ENCODE measurements at regions not wholly inside any gene's neighbourhood (a gene's known extent, or its start where the extent isn't known, plus 50 kb on each side); places are given as distances from the start of the nearest gene placed in this dataset.

- H3K4me1 ChIP-seq (ENCODE audit: control insufficient read depth, insufficient read depth, low read length), result no peaks in the 10 kb centered on the region
- WGBS (ENCODE audit: insufficient coverage), result 100% methylated on average over 2 of the region's 2 CpGs
- Mint-ChIP-seq H3K4me1 (no peaks in the 10 kb centered on the region), H3K36me3 (peaks cover 9% of the 10 kb centered on the region), H3K27ac (no peak overlapping the region), H3K9me3 (peaks cover 14% of the 10 kb centered on the region in 2 donors), H3K27me3 (ENCODE audit: low read depth in 2 of 2) (no peaks in the 10 kb centered on the region), H3K4me3 (no peak overlapping the region)
- TF ChIP-seq CTCF (IDR thresholded peaks at IDR 0.05), result no peak
- H3K4me3 ChIP-seq (ENCODE audit: low read length), result no peak overlapping the region
- intact Hi-C loops (cut with micrococcal nuclease), result no loop called here
- no peaks in the 10 kb centered on the region for H3K36me3 ChIP-seq (ENCODE audit: control insufficient read depth, insufficient read depth, low read length)
- no peak overlapping the region for H3K27ac ChIP-seq (ENCODE audit: low read length)
- H3K9me3 ChIP-seq (ENCODE audit: control insufficient read depth, insufficient read depth, low read length), result no peaks in the 10 kb centered on the region
- no peaks in the 10 kb centered on the region for H3K27me3 ChIP-seq (ENCODE audit: control insufficient read depth, insufficient read depth, low read length)
- DNase-seq, result no peak
- ATAC-seq, result no peak
Measured at GRCh38 chr5:99636663-99637062, 707.9 kb upstream of the CHD1 start.

- WGBS (ENCODE audit: insufficient coverage), result 50% methylated on average over 12 of the region's 12 CpGs
Measured at GRCh38 chr5:99621772-99622681, 693.2 kb upstream of the CHD1 start.

GRCh38 chr5:99617335-99617734 is 688.5 kb upstream of the CHD1 start:
- WGBS (ENCODE audit: insufficient coverage), result 87% methylated on average over 6 of the region's 8 CpGs
- intact Hi-C loops (cut with micrococcal nuclease), result no loop called here
- no peaks in the 10 kb centered on the region for H3K27me3 Mint-ChIP-seq (ENCODE audit: low read depth in 2 of 2)

More at GRCh38 chr5:99621772-99622681, 693.2 kb upstream of the CHD1 start:
- Histone ChIP-seq H3K36me3 (ENCODE audit: control insufficient read depth, insufficient read depth, low read length) (no peaks in the 10 kb centered on the region), H3K9me3 (ENCODE audit: control insufficient read depth, insufficient read depth, low read length) (peaks cover 6% of the 10 kb centered on the region), H3K4me1 (ENCODE audit: control insufficient read depth, insufficient read depth, low read length) (no peaks in the 10 kb centered on the region), H3K27ac (ENCODE audit: low read length) (no peak overlapping the region), H3K27me3 (ENCODE audit: control insufficient read depth, insufficient read depth, low read length) (no peaks in the 10 kb centered on the region), H3K4me3 (ENCODE audit: low read length) (no peak overlapping the region)
- no peaks in the 10 kb centered on the region for H3K27me3 Mint-ChIP-seq (ENCODE audit: low read depth in 2 of 2)
- ATAC-seq, result no peak
- TF ChIP-seq CTCF (IDR thresholded peaks at IDR 0.05), result no peak
- DNase-seq, result no peak
- H3K4me1 Mint-ChIP-seq, result no peaks in the 10 kb centered on the region
- H3K4me3 Mint-ChIP-seq, result no peak overlapping the region
- peaks cover 9 to 15% of the 10 kb centered on the region in 2 donors for H3K9me3 Mint-ChIP-seq
- no peaks in the 10 kb centered on the region for H3K36me3 Mint-ChIP-seq
- intact Hi-C loops (cut with micrococcal nuclease), result no loop called here
- no peak overlapping the region for H3K27ac Mint-ChIP-seq

More at GRCh38 chr5:99617335-99617734, 688.5 kb upstream of the CHD1 start:
- ATAC-seq (no peak), DNase-seq (no peak)
- H3K4me3 ChIP-seq (ENCODE audit: low read length), result no peak overlapping the region
- no peaks in the 10 kb centered on the region for H3K4me1 ChIP-seq (ENCODE audit: control insufficient read depth, insufficient read depth, low read length)
- Mint-ChIP-seq H3K4me3 (no peak overlapping the region), H3K4me1 (no peaks in the 10 kb centered on the region), H3K9me3 (peaks cover 10 to 17% of the 10 kb centered on the region in 2 donors), H3K36me3 (no peaks in the 10 kb centered on the region), H3K27ac (no peak overlapping the region)
- H3K27me3 ChIP-seq (ENCODE audit: control insufficient read depth, insufficient read depth, low read length), result no peaks in the 10 kb centered on the region
- H3K36me3 ChIP-seq (ENCODE audit: control insufficient read depth, insufficient read depth, low read length), result no peaks in the 10 kb centered on the region
- no peak for TF ChIP-seq CTCF (IDR thresholded peaks at IDR 0.05)
- H3K9me3 ChIP-seq (ENCODE audit: control insufficient read depth, insufficient read depth, low read length), result peaks cover 6% of the 10 kb centered on the region
- no peak overlapping the region for H3K27ac ChIP-seq (ENCODE audit: low read length)
